Stimulated activated CD8-positive, alpha-beta memory T cell treated with anti-CD3 and anti-CD28 coated beads, Interleukin-12 subunit alpha, Interleukin-12 subunit beta, amount 100 ng/mL, for 1 hour (primary cell): ENCODE measurements at regions not wholly inside any gene's neighbourhood (a gene's known extent, or its start where the extent isn't known, plus 50 kb on each side); places are given as distances from the start of the nearest gene placed in this dataset.

Source experiments
- DNase-seq: peaks from one replicate; pipeline ENCODE4 v3.0.0-alpha.2; 2020; ENCODE audit warnings: low read depth

- no peak for DNase-seq
Observed at GRCh38 chr13:31896427-31896826, 135.1 kb upstream of the FRY start.

- no peak for DNase-seq
Observed at GRCh38 chr13:31898378-31899071, 133.0 kb upstream of the FRY start.

- no peak for DNase-seq
Observed at GRCh38 chr13:31901985-31902384, 129.6 kb upstream of the FRY start.

- no peak for DNase-seq
Observed at GRCh38 chr13:31903111-31903815, 128.3 kb upstream of the FRY start.

GRCh38 chr13:31904941-31905824 lies 126.4 kb upstream of the FRY start:
- DNase-seq, result no peak

- no peak for DNase-seq
Observed at GRCh38 chr13:31905961-31906360, 125.6 kb upstream of the FRY start.

- DNase-seq, result no peak
Observed at GRCh38 chr13:31908696-31909411, 122.7 kb upstream of the FRY start.

GRCh38 chr13:31909864-31910551 lies 121.6 kb upstream of the FRY start:
- DNase-seq, result peak; percentile 44

- DNase-seq, result no peak
Observed at GRCh38 chr13:31910633-31911032, 120.9 kb upstream of the FRY start.

- DNase-seq, result no peak
Observed at GRCh38 chr13:31912647-31913401, 118.8 kb upstream of the FRY start.

- DNase-seq, result no peak
Observed at GRCh38 chr13:31913459-31913858, 118.1 kb upstream of the FRY start.

- DNase-seq, result no peak
Observed at GRCh38 chr13:31914843-31915242, 116.7 kb upstream of the FRY start.

GRCh38 chr13:31918707-31919106 lies 112.9 kb upstream of the FRY start:
- no peak for DNase-seq

- no peak for DNase-seq
Observed at GRCh38 chr13:31919241-31919640, 112.3 kb upstream of the FRY start.

- DNase-seq, result no peak
Observed at GRCh38 chr13:31919971-31920726, 111.4 kb upstream of the FRY start.

GRCh38 chr13:31920727-31921100 lies 110.9 kb upstream of the FRY start:
- no peak for DNase-seq

GRCh38 chr13:31922724-31923123 lies 108.8 kb upstream of the FRY start:
- no peak for DNase-seq

GRCh38 chr13:31923134-31923763 lies 108.3 kb upstream of the FRY start:
- no peak for DNase-seq

- no peak for DNase-seq
Observed at GRCh38 chr13:31925079-31925478, 106.5 kb upstream of the FRY start.

GRCh38 chr13:31927219-31927653 lies 104.3 kb upstream of the FRY start:
- no peak for DNase-seq
